Omental fat pad (tissue), 3 donors: ENCODE measurements at regions not wholly inside any gene's neighbourhood (a gene's known extent, or its start where the extent isn't known, plus 50 kb on each side); places are given as distances from the start of the nearest gene placed in this dataset.
A peak's percentile ranks its signal among the peaks of the same experiment; 100 is the strongest.

Experiments used
- ATAC-seq: fragments of 150-250 bp; one replicate; pipeline ENCODE4 v1.9.1; 2016; ENCODE audit warnings: mild to moderate bottlenecking, moderate library complexity; ENCODE audit not compliant: low FRiP score
- DNase-seq: peaks from one replicate; pipeline ENCODE4 v3.0.0-alpha.2; 2019; ENCODE audit warnings: low spot score
- TF ChIP-seq, protein P1 (sequence below), 3 donors: fragments of 450-650 bp; IDR thresholded peaks; one replicate each; pipeline ENCODE4 v1.5.1; 2016 to 2017; ENCODE audit warnings: antibody characterized with exemption in 3 of 3, mild to moderate bottlenecking in 3 of 3, moderate library complexity in 2 of 3

DNA sequence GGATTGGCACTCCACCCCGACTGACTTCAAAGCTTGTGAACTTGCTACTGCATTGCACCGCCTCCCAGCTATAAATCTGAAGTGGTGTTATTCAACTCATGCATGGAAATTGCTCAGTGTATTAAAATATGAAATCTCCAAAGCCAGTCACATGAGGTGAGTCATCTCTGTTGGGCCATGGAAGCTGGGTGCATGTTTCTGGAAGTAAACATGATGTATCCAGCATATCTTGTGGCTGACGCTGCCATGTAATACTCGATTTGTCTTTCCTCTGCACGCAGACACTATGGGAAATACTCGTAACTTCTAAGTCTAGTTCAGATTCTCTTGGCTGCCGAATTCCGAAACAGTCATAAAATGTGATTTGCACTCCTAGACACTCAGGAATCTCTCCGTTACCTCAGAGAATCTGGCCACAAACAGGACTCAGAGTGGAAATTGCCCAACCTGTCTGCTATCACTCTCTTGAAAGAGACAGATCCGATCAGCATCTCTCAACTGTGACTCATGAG is 154.9 kb upstream of the MPPED2 start:
- TF ChIP-seq, protein P1, sequence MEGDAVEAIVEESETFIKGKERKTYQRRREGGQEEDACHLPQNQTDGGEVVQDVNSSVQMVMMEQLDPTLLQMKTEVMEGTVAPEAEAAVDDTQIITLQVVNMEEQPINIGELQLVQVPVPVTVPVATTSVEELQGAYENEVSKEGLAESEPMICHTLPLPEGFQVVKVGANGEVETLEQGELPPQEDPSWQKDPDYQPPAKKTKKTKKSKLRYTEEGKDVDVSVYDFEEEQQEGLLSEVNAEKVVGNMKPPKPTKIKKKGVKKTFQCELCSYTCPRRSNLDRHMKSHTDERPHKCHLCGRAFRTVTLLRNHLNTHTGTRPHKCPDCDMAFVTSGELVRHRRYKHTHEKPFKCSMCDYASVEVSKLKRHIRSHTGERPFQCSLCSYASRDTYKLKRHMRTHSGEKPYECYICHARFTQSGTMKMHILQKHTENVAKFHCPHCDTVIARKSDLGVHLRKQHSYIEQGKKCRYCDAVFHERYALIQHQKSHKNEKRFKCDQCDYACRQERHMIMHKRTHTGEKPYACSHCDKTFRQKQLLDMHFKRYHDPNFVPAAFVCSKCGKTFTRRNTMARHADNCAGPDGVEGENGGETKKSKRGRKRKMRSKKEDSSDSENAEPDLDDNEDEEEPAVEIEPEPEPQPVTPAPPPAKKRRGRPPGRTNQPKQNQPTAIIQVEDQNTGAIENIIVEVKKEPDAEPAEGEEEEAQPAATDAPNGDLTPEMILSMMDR (IDR thresholded peaks at IDR 0.05): no peak
- ATAC-seq: peak; percentile 89
- DNase-seq: no peak

GRCh38 chr11:30740091-30740490 is 153.9 kb upstream of the MPPED2 start:
- TF ChIP-seq, protein P1 (IDR thresholded peaks at IDR 0.05): no peak
- DNase-seq: no peak
- no peak for ATAC-seq

- DNase-seq (no peak), ATAC-seq (no peak)
- TF ChIP-seq, protein P1 (IDR thresholded peaks at IDR 0.05): no peak
Observed at GRCh38 chr11:30735946-30736345, 149.8 kb upstream of the MPPED2 start.

DNA sequence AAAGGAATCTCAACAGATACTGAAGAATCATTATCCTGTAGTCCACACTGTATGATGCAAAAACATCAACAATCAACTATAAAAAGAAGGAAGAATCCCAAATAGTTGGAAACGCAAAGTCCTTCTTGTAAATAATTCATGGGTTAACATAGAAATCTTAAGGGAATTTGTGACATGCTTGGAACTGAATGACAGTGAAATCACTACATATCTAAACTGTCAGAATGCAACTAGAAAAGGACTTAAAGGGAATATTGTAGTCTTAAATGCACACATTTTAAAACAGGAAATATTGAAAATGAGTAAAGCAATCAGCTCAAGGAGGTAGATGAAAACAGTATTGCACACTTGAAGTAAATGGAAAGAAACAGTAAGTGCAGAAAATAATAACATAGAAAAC is 147.6 kb upstream of the MPPED2 start:
- TF ChIP-seq, protein P1 (IDR thresholded peaks at IDR 0.05): no peak
- DNase-seq (no peak), ATAC-seq (no peak)

- TF ChIP-seq, protein P1 (IDR thresholded peaks at IDR 0.05): no peak
- DNase-seq (no peak), ATAC-seq (no peak)
Observed at GRCh38 chr11:30730011-30730410, 143.9 kb upstream of the MPPED2 start.

DNA sequence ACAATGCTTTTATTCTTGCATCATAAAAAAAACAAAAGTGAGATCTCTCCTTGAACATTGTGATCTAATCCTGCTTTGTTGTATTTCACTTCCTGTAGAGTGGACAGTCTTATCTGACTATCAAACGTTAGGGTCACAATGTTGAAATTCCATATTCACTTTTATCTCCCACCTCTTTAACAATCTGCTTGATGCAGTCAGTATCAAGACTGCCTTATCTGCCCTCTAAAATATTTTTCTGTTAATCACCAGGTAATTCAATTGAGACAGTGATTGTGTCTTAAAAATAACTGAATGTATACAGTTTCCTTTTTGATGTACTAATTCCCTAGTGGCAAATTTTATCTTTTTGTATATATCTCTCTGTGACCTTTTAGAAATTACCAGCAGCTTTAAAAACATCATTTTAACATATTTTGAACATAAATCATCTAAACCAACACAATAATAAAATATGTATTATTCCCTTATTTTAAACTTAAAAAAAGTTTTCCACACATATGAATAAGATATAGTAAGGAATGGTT is 143.1 kb upstream of the MPPED2 start:
- no peak for ATAC-seq
- TF ChIP-seq, protein P1 (IDR thresholded peaks at IDR 0.05): no peak
- DNase-seq: no peak

DNA sequence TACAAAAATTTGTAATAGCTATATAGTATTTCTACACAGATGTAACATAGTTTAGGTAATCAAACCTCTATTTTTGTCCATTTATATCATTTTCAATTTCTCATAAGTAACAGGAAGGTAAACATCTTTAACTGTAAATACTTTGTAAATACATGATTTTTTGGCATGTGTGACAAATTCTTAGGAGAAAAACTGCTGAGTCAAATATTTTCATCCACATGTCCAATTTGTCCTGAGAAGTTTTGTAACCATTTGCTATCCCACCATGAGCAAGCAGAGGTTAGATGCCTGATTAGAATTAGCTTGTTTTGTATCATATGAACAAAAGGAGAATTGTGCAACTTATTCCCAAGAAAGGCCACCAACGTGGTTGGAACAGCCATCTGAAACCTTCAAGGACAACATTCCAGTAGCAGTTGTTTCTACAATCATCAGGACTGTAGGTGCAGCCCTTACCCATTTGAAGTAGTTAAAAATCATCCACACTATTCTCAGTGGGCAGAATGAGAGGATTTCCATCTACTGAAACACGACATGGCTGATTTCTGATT is 139.6 kb upstream of the MPPED2 start:
- no peak for ATAC-seq
- TF ChIP-seq, protein P1 (IDR thresholded peaks at IDR 0.05): no peak
- no peak for DNase-seq
